GM21360 (cell line): ENCODE measurements at regions not wholly inside any gene's neighbourhood (a gene's known extent, or its start where the extent isn't known, plus 50 kb on each side); places are given as distances from the start of the nearest gene placed in this dataset.

ENCODE experiments used
- ATAC-seq: cut with Tn5 transposase; IDR thresholded peaks from one replicate; pipeline ENCODE4 v1.9.1; 2021; ENCODE audit warnings: mild to moderate bottlenecking, moderate library complexity; ENCODE audit not compliant: unreplicated experiment

DNA sequence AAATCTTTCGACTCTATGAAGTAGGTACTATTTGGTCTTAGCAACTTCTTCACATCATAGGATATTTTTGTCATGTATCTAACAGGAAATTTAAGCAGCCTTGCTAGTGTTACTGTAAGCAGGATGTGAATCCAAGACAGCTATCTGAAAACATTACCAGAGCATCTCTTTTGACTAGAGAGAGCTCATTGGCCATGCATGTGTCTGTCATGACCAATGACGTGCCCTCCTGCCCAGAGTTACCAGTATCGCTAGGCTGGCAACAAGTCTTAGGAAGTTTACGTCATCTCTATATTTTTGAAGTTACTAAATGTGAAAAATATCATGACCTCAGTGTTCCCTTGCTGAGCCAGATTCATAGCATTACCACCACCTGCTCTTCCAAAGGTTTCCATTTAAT, 130.9 kb upstream of the TP63 start:
- no peak for ATAC-seq

DNA sequence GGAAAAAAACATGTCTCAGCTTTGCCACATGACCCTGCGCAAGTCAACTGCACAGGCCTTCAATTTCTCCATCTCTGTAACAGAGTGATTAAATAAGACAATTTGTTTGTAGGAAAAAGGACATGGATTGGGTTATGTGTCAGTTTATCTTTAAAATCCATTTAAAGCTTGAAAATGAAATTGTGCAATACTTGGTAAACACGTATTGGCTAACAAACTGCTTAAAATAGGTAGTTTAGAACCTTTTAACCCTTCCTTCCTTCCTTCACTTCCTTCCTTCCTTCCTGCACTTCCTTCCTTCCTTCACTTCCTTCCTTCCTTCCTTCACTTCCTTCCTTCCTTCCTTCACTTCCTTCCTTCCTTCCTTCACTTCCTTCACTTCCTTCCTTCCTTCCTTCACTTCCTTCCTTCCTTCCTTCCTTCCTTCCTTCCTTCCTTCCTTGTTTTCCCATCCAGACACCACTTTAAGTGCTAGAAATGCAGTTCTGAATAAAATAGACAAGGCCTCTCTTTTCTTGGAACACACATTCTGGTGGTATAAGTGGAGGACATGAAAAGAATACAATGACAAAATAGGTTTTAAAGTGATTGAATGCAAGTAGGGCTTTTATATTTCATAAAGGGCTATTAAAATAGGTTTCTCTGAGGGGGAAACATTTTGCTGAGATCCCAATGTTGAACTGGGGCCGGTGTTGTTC, 130.2 kb upstream of the TP63 start:
- ATAC-seq, result no peak

DNA sequence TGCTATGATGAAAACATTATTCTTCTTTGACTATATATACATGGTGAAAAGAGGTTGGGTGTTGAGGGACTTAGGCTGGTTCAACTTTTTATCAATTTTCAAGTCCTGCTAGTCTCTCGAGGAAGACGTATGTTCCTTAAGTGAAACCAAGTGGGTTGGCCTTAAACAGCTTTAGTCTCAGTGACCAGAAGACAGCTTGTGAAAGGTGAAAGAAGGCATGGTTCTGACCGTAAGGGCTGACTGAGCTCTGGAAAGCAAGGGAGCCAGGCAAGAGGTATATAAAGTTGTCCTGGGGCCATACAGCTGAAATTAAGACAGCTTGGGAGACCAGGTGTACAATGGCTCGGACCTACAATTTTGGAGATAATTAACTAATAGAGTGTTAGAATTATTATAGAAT, 128.9 kb upstream of the TP63 start:
- no peak for ATAC-seq

DNA sequence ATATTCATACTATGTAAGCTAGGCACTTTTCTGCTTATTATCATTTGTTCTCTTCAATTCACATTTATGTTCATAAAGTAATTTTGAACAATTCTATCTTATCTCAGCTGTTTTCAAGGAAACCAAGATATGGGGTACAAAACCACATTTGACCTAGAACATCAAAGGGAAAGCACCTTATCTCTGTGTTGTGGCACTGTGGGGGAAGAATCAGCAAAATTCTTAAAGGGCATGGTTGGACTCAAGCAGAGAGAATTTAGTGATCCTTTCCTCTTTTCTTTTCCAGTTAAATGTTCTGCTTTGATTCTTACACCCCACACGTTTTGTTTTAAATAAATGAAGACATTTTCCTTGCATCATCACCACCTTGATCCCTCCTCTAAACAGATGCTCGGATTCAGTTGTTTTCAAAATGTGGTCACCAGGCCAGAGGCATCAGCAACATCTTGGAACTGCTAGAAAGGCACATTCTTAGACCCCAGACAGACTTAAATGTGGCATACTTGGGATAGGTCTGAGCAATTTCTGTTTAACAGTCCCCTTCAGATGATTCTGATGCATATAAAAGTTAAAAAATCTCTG, 128.4 kb upstream of the TP63 start:
- ATAC-seq, result no peak

DNA sequence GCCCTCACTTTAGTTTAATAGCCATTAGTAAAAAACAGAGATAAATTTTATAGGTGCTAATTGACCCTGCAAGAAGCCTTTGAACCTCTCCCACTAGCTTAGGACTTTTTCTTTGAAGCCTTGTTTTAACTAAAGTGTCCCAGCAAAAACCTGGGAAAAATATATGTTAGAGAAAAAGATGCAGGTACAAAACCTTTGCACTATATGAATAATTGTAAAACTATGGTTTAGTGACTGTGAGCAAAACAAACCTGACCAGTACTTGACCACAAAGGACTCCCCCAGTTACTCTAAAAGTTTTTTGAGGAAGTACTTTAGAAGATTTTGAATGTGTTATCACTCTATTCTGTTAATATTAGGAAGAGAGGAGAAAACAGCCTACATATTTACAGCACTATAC, 123.3 kb upstream of the TP63 start:
- no peak for ATAC-seq

DNA sequence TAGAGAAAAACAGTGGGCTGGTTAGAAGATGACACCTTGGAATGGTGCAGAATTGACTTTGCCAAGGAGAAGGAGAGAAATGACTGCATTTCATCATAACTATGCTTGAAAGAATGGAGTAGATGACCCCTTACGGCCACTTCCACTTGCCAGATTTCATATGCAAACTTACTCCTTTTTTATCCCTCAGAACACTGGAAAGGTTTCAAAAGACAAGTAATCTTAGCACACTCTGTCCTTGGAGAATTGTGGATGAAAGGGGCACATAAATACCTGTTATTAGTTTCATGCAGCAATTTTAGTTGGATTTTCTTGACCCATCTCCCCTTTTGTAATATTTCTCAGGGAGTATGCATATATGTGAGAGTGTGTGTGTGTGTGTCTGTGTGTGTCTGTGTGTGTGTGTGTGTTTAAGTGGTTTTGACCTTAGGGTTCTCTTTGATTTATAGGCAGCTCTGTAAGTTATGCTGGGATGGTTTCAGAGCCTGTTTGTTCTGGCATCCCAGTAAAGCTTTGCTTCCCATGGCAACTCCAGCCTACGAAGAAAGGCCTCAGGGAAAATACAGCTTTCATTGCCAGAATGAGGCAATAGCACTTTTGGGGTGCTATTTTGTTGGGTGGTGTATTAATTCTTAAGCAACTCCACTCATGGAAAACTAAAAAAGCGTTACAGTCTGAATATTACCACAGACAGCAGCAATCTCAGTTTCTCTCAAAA, 122.2 kb upstream of the TP63 start:
- no peak for ATAC-seq

DNA sequence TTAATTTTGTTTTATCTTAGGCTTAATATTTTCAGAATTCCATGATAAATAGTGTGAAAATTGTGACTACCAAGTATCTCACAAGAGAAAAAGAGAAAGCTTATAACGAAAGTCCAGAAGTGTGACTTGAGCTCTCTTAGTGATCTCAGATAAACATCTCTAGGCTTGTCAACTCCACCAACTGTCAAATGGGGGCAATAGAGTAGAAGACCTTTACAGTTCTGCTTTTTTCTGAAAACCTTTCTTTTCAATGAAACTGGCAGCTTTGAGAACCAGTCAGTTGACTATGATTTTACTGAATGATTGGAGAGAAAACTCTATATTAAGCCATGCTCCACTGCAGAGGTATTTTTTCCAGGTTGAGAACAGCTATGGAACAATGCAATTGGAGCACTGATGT, 119.2 kb upstream of the TP63 start:
- peak; percentile 78 for ATAC-seq

DNA sequence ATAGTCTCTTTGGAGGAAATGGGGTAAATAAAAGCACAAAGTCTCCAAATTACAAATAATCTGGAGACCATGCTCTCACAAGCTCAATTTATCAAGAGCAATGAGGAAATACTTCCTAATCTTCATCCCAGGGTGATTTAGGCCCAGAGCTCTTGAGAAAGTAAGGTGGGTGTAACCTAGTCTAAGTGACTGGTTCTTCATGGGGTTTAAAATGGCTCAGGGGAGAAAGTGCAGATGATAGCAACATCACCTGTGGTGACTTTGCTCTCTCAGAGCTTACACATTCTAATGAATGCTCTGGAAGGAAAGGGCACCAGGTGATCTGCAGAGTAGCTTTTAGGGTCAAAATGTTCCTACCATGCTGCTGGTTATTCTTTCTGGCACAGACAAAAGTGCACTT, 118.4 kb upstream of the TP63 start:
- ATAC-seq, result no peak

DNA sequence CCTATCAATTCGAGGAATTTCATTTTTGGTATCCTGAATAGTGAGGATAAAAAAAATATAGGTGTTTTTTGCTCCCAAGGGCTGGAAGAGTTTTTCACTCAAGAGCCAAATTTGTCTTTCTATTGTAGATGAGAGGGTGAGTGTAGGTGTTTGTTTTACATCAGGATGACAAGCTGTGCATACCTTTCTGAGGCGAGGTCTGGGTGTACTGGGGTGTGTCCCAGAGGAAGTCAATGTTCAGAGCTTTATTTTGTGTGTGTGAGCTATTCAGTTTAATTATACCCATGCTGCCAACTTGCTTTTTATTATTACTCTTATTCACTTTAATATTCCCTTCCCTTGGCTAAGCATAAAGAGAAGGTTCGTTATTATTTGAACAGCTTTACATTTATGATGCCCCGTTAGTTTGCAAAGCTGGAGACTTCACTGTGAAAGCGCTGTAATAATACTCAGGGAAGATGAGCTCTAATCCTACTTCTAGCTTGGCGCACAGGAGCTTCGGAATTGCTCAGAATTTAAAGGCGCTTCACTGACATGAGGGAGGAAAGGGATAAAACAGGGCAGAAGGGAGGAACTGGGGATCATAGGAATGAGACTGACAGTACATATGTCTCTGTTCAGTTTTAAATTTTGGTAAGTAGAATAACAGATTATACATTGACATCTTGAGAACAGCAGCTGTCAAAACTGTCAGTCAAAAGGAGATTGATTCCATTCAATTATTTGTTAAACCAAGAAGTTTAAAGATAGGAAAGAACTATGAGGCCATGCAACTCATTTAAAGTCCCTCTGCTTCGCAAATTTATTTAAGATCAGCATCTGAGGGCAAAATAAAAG, 117.7 kb upstream of the TP63 start:
- ATAC-seq, result no peak

DNA sequence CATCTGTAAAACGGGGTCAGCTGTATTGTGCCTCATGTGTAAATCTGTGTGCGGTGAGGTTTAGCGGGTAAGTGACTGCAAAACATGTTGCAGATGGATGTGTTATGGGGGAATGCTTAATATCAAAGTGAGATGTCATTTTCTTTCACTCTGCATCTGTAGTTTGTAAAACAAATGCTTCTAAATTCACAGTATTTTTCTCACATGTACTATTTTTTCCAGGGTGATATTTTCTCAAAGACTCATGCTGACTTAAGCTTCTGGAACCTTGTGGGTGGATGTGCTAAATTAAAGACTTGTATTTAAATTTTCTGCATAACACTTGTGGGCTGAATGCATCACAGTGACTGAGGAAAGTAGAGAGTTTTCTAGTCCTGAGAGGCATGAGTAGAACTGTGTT, 115.2 kb upstream of the TP63 start:
- ATAC-seq, result no peak

DNA sequence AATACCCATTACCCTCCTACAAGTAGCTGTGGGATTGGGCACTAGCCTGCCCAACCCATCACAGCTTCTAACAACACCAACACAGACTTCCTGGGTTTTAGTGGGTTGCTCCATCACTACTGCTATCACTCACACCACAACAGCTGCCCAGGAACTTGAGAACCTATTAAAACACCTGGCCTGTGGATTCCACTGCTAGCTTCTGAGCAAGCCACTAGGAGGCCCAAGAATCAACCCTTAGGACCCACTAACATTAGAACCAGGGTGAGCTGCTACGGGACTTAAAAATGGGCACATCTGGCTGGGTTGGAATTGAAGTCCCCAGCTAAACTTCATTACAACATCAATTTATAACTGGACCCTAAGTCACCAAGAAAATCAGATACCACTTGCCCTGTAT, 113.2 kb upstream of the TP63 start:
- no peak for ATAC-seq

DNA sequence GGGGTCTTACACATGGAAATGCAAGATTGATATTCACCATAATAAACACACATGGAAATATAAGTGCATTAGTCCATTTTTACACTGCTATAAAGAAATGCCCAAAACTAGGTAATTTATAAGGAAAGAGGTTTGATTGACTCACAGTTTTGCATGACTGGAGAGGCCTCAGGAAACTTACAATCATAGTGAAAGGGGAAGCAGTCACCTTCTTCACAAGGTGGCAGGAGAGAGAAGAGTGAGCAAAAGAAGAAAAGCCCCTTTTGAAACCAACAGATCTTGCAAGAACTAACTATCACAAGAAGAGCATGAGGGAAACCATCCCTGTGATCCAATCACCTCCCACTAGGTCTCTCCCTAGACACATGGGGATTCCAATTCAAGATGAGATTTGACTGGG, 111.7 kb upstream of the TP63 start:
- no peak for ATAC-seq

DNA sequence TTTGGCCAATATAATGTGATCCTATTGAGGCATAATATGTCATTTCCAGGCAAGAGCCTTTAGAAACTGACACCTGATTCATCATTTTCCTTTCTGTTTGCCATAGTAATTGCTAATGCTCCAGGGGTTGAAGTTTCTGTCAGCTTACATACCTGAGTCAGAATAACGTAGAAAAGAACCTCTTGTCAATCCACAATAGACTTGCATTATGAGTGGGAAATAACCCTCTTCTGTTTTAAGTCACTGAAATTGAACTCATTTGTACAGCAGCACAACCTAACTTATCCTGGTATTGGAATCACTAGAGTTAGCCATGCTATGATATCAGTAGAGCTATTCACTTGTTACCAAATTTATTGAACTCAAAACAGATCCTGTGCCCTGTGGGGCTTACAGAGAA, 101.7 kb upstream of the TP63 start:
- ATAC-seq, result no peak

DNA sequence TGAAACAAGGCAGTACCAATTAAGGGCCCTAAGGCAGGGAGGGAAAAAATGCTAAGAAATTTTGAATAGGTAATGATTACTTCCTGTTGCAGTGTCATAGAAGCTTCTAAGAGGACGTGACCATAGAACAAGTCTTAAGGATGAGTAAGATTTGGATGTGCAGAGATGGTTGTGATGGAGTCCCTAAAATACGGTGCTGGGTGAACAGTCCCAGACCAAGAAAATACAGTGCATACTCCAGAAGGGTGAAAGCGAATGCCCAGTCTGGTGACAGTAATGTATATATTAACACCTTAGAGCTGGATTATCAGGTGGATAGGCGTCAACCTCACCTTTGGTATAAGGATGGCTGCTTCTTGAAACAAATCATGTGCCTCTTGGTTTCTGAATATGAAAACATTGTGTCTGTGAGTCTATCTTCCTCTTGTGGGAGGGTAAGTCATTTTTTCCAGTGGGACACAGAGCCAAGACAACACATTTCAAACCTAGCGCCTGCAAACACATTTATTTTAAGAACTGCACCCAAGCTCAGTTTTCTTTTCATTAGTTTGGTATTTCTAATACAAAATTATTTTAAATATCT, 101.2 kb upstream of the TP63 start:
- ATAC-seq, result no peak

DNA sequence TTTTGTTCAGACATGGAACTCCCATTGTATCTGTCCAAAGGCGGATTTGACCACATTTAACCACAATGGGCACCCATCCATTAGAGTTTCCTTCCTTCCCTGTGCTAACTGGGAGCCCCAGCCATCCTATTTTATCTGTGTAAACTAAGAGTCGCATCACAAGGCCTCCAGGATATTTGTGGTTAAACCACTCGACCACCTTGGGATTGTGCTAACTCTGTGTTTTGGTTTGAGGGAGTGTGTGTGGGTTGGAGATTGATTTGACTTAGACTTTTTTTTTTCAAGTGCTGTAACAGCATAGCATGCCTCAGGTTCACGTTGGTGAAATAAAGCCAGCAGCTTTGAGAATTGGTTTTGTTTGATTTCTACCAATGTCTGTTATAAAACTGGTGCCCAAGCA, 100.4 kb upstream of the TP63 start:
- ATAC-seq, result no peak

DNA sequence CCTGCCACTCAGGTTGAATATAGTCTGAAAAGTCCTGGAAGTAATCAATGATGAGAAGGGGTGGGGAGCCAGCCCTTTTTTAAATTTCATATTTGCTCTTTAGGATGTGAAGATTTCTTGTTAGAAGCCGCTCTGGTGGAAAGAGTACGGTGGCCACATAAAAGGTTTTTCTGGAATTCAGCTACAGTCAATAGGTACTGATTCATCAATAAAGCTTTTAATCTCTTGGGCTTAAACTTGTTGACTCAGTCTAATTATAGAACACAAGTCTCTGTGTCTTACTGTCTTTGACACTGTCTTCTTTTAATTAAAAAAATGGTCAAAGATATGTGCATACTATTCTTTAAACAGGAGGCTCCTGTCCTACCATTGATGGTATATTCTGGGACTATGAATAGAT, 99.9 kb upstream of the TP63 start:
- ATAC-seq, result no peak

DNA sequence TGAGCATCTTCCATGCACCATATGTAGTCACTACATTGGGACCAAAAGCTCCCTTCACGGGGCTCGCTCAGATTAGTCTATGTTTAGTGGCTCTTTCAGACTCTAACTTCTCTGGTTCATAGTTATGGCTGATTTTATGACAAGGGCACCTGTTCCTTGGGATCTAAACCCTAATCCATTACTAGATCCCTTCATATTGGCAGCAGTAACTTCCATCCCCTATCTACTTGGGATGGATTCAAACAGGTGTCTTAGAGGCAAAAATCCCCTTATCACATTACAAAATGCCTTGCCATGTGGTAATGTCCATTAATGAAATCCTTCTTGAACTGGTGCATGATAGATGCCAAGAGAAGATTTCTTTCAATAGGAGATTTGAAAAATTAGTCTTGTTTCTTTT, 96.7 kb upstream of the TP63 start:
- no peak for ATAC-seq

DNA sequence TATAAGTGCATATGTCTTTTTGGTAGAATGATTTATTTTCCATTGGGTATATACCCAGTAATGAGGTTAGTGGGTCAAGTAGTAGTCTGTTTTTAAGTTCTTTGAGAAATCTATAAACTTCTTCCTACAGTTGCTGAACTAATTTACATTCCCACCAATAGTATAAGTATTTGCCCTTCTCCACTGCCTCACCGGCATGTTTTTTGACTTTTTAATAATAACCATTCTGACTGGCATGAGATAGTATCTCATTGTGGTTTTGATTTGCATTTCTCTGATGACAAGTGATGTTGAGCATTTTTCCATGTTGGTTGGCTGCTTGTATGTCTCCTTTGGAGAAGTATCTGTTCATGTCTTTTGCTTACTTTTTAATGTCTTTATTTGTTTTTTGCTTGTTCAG, 94.1 kb upstream of the TP63 start:
- no peak for ATAC-seq

DNA sequence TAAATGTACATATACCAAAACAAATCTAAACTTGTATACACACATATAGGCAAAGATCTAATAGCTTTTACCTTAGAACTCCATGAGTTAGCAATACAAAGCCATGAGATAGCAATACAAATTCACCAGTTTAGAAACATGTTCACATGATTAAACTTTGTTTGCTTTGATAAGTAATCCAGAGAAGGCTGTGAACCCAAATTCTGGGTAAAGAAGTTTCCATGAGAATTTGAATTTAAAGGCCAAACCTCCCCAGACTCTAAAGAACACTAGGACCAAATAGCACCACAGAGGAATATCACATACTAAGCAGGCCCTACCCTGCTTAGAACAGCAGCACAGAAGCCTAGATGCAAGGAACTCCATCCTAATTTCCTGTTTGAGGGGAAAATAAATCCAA, 83.7 kb upstream of the TP63 start:
- ATAC-seq, result no peak

DNA sequence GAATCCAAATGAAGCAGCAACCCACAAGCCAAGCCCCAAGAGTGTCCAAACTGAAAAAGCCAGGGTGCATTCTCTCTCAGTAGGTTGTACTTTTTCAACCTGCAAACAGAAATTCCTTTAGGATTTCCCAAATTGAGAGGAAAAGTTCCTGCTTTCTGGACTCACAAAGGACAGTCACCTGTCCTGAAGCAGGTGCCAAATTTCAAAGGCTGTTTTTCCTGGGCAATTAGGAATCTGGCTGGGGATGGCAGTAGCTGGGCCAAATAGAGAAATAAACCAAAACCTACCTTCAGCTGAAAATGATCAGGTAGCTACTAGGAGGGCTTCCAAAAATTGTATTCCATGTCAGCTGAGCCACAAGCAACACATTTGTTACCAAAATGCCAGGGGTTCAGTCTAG, 83.1 kb upstream of the TP63 start:
- ATAC-seq, result no peak

DNA sequence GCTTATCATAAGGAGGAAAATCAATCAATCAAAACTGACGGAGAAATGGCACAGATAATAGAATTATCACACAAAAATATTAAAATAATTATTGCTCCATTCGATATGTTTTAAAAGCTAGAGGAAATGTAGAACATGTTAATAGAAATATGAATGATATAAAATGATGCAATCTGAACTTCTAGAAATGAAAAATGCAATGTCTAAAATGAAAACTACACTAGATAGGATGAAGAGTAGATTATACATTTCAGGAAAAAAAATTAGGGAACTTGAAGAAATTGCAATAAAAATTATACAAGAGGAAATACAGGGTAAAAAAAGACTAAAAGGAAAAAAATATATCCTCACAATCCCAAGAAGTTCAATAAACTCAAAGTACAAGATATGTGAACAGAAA, 80.2 kb upstream of the TP63 start:
- no peak for ATAC-seq
